HG03095 (cell line): ENCODE measurements at regions not wholly inside any gene's neighbourhood (a gene's known extent, or its start where the extent isn't known, plus 50 kb on each side); places are given as distances from the start of the nearest gene placed in this dataset.
"Not testable (repeated sequence)": the region's sequence is repeated elsewhere in the genome, so short reads cannot be mapped to it uniquely, and the experiment has no call there.

Experiments
- ATAC-seq: cut with Tn5 transposase; IDR thresholded peaks from one replicate; pipeline ENCODE4 v1.9.1; 2021; ENCODE audit warnings: moderate library complexity; ENCODE audit not compliant: unreplicated experiment

DNA sequence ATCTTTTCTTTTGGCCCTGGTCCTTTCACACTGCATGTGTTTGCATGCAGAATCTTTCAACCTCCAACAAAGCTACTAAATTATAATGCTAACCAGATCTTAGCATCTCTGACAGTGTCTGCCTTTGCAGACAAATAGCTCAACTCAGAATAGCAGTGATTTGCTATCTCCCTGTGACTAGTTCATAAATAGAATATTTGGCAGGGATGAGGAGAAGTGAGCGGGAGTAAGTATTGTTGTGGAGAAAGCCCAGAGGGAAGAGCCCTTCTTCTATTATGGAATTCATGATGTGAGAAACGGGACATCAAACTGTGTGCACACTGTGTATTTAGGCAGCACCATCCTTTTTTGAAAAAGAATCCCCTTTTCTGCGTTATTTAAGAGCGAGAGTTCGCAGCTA lies 288.0 kb upstream of the CHORDC1 start:
- ATAC-seq: no peak

DNA sequence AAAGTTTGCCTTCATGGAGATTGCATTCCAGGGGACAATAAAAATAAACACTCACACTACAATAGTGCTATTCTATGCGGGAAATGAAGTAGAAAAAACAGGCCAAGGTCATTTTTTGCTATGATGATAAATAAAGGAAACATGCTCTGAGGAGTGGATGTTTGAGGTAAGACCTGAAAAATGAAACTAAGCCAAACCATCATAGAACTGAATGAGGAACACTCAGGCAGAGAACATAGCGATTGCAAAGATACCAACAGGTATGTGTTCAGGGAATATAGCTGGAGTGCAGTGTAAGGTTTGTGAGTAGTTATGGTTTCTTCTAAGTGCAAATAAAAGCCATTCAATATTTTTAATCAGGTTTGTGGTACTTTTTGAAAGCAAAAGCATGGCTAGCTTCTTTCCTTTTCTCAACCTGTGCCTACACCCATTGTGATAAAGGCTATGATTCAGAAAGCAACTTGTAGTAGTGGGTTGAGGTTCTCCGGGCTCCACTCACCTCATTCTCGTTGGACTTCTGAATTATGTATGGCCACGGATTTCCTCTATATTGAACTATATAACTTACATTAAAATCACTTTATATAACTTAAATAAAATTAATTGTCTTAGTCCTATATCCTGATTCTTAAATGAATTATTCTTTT lies 278.2 kb upstream of the CHORDC1 start:
- no peak for ATAC-seq

DNA sequence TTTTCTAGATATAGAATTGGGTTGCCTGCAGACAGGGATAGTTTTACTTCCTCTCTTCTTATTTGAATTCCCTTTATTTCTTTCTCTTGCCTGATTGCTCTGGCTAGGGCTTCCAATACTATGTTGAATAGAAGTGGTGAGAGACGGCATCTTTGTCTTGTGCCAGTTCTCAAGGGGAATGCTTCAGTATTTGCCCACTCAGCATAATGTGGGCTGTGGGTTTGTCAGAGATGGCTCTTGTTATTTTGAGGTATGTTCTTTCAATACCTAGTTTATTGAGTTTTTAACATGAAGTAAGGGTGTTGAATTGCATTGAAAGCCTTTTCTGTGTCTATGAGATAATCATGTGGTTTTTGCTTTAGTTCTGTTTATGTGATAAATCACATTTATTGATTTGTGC lies 273.9 kb upstream of the CHORDC1 start:
- ATAC-seq: no peak

DNA sequence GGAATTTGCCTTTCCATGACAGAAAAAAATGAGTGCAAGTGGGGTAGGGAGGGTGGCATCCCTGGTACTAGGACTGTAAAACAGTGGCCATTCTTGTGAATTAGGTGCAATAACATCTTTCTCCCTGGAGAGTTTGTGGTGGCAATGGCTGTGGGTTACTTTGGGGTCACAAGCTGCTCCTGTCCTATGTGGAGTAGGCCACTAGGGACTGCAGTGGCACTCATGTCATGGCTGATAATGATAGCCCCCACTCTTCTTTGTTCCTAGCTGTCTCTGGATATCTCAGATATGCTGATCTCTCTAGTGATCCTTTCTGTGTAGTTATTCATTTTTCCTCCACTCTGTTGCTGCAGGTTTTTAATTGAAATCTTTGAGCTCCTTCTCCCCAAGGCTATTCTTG lies 270.5 kb upstream of the CHORDC1 start:
- no peak for ATAC-seq

DNA sequence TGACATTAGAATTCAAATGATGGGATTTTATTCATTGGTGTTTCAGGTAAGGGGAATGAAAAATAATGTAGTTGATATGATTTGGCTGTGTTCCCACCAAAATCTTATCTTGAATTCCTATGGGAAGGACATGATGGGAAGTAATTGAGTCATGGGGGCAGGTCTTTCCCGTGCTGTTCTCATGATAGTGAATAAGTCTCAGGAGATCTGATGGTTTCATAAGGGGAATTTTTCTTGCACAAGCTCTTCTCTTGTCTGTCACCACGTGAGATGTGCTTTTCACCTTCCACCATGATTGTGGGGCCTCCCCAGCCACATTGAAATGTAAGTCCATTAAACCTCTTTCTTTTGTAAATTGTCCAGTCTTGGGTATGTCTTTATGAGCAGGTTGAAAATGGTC lies 268.6 kb upstream of the CHORDC1 start:
- ATAC-seq: no peak

DNA sequence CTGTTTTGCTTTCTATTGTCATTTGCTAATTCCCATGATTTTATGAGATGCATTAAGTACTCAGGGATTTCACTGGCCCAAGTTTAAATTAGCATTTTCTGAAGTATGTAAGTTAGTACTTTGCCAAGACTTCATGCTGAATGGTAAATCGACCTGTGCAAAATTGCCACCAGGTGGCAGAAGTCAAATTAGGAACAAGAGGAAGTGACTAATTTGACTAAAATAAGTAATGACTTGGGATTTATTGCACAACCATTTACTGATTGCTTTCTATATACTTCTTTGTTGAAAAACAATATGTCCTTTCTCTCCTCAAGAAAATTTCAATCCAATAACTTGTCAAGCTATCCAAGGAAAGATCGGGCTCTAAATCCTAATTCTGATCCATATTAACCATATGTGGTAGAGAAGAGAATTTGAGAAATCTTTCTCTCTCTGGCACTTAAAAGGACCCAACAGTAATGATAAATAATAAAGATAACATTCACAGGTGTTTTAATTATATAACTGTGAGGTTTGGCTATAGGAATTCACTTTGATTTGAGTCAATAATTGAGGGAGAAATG lies 253.7 kb upstream of the CHORDC1 start:
- ATAC-seq: no peak

DNA sequence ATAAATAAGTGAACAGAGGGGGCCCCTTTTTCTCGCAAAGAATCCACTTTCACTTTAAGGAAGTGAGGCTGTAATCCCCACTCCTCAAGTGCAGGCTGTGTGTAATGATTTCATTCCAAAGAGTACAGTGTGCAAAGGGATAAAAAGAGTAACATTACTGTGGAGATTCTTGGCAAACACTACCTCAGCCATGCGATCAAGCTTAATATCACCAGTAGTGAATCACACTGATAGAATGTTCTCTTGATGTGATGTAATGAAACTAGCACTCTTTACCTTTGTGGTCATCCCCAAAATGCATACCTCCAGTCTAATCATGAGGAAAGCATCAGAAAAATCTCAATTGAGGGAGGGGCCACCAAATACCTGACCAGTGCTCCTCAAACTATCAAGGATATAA lies 246.1 kb upstream of the CHORDC1 start:
- no peak for ATAC-seq

DNA sequence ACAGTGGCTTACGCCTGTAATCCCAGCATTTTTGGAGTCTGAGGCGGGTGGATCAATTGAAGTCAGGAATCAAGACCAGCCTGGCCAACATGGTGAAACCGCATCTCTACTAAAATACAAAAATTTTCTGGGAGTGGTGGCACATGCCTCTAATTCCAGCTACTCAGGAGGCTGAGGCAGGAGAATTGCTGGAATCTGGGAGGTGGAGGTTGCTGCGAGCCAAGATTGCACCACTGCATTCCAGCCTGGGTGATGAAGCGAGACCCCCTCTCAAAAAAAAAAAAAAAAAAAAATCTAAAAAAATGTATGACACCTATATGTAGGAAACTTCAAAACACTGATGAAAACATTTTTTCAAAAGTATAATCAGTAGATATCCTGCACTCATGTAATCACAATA lies 242.7 kb upstream of the CHORDC1 start:
- no peak for ATAC-seq

DNA sequence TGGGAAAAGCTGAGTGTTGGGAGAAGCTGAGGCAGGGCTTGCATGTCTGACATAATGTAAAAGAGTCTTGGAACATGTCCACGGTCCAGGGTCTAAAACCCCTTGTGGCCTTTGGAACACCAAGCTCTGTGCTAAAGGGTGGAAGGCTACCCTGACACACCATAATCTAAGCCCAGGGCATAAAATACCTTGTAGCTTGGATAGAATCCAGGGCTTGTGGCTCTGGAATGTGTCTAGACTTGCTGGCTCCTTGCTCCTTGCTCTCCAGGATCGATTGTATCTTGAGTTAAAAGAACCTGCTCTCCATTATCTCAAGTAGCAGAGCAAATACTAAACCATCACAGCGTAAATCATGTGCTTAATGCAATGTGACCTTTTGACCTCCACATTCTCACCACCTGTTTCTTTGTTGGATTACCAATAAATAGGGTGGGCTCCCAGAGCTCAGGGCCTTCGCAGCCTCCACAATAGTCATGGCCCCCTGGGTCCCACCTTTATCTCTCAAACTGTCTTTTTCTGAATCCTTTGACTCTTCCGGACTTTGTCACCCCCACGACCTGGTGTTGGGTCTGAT lies 232.6 kb upstream of the CHORDC1 start:
- not testable (repeated sequence) for ATAC-seq

DNA sequence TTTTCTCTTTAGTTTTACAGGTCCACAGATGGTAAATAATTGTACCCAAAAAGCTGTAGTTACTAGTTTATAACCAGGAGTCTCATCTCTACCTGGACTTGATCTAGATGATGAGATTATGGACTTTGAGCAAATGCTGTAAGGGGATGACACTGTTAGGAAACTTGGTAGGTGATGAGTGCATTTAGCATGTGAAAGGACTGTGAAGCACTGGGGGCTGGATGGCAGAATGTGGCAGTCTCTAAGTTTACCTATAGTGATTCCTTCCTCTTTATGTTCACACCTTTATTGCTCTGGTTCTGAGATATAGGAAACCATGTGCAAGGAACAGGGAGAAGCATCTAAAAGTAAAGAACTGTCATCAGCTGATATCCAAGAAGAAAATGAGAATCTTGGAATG lies 230.7 kb upstream of the CHORDC1 start:
- no peak for ATAC-seq

DNA sequence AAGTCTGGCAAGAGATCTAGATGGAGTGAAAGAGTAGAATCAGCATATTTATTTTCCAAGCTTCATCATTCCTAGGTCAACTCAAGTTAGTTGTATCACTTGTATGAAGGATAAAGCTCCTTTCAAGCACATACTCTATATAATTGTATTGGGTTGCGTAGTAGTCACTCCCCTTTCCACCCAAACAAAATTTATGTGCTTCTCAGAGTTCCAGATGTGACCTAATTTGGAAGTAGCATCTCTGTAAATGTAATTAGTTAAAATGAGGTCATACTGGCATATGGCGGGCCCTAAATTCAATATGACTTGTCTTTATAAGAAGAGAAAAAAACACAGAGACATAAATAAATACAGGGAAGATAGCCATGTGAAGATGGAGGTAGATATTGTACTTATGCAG lies 226.8 kb upstream of the CHORDC1 start:
- no peak for ATAC-seq

DNA sequence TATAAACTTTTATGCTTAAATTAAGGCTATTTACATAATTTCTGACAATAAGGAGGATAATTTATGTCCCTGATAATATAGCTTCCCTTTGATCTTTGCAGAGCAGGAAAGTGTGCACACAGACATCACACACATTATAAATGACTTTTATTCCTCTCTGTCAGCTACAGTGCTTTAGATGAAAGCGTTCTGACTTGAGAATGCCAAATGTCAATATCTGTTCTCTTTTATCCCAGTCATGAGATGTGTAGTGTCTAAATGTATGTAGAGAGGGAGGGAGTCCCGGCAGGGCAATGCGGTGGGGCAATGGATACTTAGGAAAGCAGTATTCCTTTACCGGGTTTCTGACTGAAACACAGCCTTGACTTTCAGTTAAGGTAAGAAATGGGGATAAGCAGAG lies 225.4 kb upstream of the CHORDC1 start:
- no peak for ATAC-seq

DNA sequence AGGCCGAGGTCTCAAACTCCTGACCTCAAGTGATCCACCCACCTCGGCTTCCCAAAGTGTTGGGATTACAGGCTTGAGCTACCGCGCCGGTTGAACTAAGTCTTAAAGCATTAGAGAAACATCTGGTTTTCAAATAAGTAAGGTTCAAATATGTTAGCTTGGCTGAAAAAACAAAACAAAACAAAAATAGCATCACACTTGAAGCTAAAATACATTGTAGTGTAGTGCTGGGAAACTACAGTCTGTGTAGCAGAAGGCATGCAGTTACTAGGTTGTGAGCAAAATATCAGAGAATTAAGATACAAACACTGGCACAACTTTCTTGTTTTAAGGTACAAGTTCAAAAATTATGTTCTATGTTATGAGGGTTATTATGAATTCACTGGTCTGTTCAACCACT lies 224.8 kb upstream of the CHORDC1 start:
- no peak for ATAC-seq

DNA sequence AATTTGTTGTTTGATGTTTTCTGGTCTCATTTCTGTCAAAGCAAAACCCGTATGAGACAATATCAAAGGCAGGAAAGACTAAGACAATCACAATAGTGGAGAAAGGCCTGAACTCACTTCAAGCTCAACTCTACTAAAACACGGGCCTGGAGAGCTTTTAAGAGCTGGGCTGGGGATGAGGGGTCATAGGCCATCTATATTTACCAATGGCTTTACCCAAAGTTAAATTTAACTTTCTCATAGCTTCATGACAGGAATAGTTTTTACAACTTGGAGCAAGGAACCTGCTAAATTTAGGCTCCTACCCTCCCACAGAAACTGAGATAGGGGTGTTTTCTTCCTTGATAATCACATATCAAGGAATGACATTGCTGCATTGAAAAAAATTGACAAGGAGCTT lies 223.4 kb upstream of the CHORDC1 start:
- ATAC-seq: no peak

DNA sequence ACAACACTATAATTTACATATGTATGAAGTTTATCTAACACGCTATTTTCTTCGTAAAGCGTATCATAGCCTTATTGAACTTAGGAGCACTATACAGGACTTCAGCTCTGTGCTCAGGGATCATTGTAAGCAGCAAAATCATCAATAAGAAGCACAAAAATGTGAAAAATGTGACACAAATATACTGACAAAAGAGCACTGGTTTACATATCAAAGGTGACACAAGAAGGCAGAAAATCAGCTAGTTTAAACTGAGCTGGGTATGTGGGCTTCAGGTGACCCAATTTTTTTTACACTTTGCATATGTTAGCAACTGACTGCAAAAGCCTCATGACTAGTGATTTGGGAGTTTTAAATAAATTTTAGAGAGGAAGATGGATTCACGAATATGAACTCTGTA lies 215.2 kb upstream of the CHORDC1 start:
- ATAC-seq: no peak

DNA sequence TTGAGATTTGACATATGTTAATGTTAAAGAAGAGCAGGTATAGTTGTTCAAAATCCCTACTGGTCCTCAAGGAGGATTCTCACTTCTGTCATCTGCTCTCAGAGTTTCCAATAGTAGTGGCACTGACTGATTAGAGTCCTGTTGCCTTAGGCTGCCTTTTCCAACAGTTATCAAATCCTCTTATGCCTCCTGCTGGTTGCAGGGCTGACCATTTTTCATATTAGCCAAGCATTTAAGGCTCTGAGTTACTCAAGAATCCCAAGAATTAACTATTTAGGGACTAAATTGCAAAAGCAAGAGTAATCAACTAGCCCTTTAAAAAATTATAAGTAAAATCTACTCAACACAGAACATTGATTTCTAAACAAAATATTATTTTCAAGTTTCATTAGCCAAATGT lies 212.0 kb upstream of the CHORDC1 start:
- ATAC-seq: no peak

DNA sequence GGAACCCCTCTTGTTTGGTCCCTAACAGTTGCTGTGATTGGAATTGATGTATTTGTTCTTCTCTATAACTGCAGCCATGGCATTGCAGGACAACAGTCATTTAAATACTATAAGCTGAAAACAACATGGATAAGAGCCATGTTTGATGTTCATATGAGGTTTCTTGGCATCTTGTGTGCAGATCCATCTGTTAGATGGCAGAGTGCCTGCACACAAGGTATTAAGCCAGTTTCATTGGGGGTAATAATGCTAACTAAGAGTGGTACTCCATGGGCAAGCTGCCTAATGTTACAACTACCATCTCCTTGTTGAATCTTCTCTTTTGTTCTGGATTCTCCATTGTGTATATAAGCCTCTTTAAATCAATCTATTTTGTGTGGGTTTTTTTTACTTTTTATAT lies 206.0 kb upstream of the CHORDC1 start:
- ATAC-seq: no peak

DNA sequence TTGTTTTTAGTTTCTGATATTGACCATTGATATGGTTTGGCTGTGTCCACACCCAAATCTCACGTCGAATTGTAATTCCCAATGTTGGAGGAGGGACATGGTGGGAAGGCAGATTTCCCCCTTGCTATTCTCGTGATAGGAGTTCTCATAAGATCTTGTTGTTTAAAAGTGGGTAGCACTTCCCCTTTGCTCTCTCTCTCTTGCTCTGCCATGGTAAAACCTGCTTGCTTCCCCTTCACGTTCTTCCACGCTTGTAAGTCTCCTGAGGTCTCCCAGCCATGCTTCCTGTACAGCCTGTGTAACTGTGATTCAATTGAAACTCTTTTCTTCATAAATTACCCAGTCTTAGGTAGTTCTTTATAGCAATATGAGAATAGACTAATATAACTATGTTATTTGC lies 203.6 kb upstream of the CHORDC1 start:
- no peak for ATAC-seq

DNA sequence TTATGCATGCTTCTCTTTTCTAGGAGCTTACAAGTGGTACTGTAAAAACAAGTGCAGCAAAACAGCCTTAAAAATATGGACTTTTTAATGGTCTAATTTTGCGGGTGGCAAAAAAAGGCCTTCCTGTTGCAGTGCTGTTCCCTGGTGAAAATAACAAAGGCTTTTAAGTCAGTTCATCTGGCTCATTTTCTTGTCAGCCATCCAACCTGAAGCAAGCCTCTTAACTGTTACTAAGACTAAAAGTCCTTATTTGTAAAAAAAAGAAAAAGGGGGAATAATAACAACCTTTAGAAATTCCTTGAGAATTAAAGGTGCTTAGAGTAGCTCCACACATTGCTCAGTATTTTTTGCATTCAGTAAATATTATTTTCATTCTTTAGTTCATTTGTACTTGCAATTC lies 200.5 kb upstream of the CHORDC1 start:
- ATAC-seq: no peak

DNA sequence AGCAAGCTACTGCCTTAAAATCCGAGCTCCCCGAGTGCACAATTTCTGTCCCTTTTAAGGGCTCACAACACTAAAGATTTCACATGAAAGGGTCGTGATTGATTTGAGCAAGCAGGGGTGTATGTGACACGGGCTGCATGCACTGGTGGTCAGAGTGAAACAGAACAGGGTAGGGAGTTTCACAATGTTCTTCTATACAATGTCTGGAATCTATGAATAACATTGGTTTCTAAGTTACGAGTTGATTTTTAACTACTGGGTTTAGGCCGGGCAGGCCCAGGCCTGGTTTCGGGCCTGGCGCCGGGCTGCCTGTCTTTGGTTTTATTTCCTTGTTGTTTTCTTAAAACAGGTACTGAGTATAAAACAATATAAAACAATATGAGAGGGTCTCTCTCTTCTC lies 199.9 kb upstream of the CHORDC1 start:
- ATAC-seq: not testable (repeated sequence)

DNA sequence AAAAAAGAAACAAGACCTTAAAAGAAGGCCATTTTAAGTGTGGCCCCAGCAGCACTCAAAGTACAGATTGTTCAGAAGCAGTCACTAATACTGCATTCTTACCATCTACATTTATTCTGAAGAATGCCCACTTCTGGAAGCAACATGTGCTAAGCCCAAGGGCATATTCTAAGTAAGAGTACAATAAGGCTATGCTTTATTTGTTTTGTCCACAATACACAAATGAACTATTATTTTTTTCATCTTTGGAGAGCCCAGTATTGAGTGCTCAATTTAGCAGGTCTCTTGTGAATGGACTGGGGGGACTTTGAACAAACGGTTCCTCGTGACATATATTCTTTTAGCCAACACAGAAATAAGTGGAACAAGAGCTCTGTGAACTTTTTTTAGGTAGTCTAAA lies 191.4 kb upstream of the CHORDC1 start:
- ATAC-seq: no peak

DNA sequence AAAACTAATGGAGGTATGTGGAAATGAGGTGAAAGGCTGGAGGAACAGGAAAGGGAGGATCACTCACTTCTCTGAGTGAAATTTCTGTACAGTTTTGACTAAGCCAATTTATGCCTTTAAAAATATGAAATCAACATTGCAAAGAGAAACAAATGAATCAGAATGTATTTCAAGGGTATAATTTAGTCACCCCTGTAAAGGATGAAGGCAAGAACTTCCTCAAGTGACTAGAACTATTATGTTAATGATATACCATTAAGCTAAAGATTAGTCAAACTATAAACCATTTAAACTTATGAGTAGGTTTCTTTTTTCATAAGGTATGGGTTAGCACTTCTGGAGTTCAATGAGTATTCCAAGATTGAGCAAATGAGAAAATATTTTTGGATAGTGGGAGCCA lies 184.5 kb upstream of the CHORDC1 start:
- ATAC-seq: no peak

DNA sequence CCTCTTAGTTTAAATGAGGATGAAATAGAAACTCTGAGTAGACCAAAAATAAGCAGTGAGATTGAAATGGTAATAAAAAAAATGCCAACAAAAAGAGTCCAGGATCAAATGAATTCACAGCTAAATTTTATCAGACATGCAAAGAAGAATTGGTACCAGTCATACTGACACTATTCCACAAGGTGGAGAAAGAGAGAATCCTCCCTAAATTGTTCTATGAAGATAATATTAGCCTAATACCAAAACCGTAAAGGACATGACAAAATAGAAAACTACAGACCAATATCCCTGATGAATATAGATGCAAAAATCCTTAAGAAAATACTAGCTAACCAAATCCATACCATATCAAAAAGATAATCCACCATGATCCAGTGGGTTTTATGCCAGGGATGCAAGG lies 169.8 kb upstream of the CHORDC1 start:
- no peak for ATAC-seq
